PFSK-1 (cell line): ENCODE measurements at regions not wholly inside any gene's neighbourhood (a gene's known extent, or its start where the extent isn't known, plus 50 kb on each side); places are given as distances from the start of the nearest gene placed in this dataset.

Experiments used
- FOXP2 ChIP-seq: optimal IDR thresholded peaks from 2 replicates; pipeline ENCODE3; 2011; ENCODE audit warnings: borderline replicate concordance, control low read depth, inconsistent platforms; ENCODE audit not compliant: insufficient read depth; ENCODE audit errors: extremely low read length, extremely low read depth
- POLR2AphosphoS5 ChIP-seq: IDR thresholded peaks from 2 replicates; pipeline ENCODE4 v1.6.1; 2012; ENCODE audit warnings: low read depth, mild to moderate bottlenecking, control low read depth, low read length, moderate library complexity
- SIN3A ChIP-seq: IDR thresholded peaks from 2 replicates; pipeline ENCODE4 v1.6.1; 2012; ENCODE audit warnings: mild to moderate bottlenecking, low read length, moderate library complexity, borderline replicate concordance; ENCODE audit not compliant: insufficient read depth
- TAF1 ChIP-seq: IDR thresholded peaks from 2 replicates; pipeline ENCODE4 v1.6.1; 2012; ENCODE audit warnings: low read length, control low read depth, borderline replicate concordance; ENCODE audit not compliant: insufficient read depth
- TF ChIP-seq, protein P1 (sequence below), 2 experiments: IDR thresholded peaks; 2 replicates each; pipeline versions ENCODE4 v1.6.1 to v1.8.0; 2011 to 2012; ENCODE audit warnings: low read depth in 2 of 2, low read length in 2 of 2, control low read depth in 1 of 2, inconsistent platforms in 1 of 2, mild to moderate bottlenecking in 1 of 2, moderate library complexity in 1 of 2; ENCODE audit not compliant: insufficient read depth in 1 of 2

DNA sequence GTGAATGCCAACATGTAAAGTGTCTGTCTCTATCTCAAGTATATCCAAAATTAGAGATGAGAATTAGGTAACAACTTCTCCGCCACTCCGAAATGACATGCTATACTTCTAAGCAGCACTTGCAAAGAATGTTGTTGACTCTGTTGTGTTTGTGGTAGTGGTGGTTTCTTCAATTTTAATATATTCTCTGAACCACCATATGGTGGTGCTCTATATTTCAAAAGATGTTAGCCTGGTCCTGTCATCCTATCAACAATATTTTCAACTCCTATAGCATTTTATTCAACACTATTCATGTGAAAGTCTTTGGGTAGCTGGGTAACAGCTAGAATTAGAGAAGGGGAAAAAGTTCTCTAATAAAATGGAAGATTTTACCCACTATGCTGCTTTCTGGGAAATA is 1622.8 kb upstream of the IGFBP7 start:
- TF ChIP-seq, protein P1, sequence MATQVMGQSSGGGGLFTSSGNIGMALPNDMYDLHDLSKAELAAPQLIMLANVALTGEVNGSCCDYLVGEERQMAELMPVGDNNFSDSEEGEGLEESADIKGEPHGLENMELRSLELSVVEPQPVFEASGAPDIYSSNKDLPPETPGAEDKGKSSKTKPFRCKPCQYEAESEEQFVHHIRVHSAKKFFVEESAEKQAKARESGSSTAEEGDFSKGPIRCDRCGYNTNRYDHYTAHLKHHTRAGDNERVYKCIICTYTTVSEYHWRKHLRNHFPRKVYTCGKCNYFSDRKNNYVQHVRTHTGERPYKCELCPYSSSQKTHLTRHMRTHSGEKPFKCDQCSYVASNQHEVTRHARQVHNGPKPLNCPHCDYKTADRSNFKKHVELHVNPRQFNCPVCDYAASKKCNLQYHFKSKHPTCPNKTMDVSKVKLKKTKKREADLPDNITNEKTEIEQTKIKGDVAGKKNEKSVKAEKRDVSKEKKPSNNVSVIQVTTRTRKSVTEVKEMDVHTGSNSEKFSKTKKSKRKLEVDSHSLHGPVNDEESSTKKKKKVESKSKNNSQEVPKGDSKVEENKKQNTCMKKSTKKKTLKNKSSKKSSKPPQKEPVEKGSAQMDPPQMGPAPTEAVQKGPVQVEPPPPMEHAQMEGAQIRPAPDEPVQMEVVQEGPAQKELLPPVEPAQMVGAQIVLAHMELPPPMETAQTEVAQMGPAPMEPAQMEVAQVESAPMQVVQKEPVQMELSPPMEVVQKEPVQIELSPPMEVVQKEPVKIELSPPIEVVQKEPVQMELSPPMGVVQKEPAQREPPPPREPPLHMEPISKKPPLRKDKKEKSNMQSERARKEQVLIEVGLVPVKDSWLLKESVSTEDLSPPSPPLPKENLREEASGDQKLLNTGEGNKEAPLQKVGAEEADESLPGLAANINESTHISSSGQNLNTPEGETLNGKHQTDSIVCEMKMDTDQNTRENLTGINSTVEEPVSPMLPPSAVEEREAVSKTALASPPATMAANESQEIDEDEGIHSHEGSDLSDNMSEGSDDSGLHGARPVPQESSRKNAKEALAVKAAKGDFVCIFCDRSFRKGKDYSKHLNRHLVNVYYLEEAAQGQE (IDR thresholded peaks at IDR 0.05; ENCODE audit: insufficient read depth in 1 of 2, low read depth in 2 of 2, low read length in 2 of 2): no peak
- TF ChIP-seq TAF1 (no peak), FOXP2 (no peak), SIN3A (no peak), POLR2AphosphoS5 (no peak)

DNA sequence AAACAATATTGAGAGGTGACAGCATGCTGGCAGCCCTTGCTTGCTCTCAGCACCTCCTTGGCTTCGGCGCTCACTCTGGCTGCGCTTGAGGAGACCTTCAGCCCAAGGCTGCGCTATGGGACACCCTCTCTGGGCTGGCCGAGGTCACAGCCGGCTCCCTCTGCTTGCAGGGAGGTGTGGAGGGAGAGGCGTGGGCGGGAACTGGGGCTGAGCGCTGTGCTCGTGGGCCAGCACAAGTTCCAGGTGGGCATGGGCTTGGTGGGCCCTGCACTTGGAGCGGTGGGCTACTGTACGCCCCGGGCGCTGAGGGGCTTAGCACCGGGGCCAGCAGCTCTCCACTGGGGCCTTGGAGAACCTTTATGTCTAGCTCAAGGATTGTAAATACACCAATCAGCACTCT is 1613.8 kb upstream of the IGFBP7 start:
- TF ChIP-seq TAF1 (no peak), FOXP2 (no peak), POLR2AphosphoS5 (no peak), SIN3A (no peak)
- TF ChIP-seq, protein P1 (IDR thresholded peaks at IDR 0.05; ENCODE audit: insufficient read depth in 1 of 2, low read depth in 2 of 2, low read length in 2 of 2): no peak

DNA sequence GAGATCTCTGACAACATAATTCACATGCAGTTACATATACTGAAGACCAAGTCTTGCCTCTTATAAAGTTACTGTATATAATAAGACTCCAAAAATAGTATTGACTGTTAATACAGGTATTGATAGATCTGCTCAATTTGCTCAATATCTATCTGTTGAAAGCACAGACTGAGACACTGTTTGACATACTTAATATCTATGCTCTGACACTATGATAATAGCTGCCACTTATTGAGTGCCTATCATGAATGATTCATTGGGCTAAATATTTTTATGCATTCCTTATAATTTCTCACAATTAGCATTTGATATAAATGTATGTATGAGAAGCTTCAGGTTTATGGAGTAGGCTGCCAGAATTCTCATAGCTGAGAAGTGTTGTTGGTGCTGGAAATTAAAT is 1600.9 kb upstream of the IGFBP7 start:
- no peak for TF ChIP-seq TAF1
- TF ChIP-seq, protein P1 (IDR thresholded peaks at IDR 0.05; ENCODE audit: insufficient read depth in 1 of 2, low read depth in 2 of 2, low read length in 2 of 2): no peak
- no peak for TF ChIP-seq FOXP2
- no peak for TF ChIP-seq SIN3A
- TF ChIP-seq POLR2AphosphoS5: no peak

DNA sequence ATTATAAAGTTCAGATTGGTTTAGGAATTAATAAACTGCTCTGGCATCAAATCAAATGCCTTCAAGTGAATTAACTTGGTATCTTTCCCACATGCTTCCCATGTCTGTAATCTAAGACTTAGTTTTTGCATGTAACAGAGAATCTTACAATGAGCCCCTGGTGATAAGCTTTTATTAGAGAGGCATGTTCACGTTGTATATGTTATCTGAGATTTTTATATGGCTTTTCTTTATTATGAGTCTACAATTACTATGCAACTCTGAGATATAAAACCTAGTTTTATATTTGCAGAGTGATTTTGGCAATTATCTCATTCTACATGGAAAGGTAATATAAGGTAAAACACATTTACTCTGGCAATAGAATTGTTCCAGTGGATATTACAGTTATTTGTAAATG is 1578.4 kb upstream of the IGFBP7 start:
- no peak for TF ChIP-seq FOXP2

DNA sequence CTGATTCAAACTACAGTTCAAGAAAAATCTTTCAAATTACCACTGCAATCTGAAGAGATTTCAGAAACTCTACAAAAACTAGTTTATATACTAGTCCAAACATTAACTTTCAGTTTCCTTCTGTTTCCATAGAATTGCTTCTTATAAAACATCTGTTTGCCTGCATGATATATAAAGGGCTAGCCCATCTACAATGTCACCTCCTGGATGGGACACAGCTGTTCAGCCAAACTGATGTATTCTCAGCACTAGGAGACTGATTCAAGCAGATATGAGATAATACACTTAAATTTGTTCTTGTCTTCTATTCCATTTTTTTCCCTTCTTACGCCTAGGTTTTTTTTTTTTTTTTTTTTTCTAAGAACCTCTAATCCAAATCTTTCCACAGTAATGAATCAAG is 1569.7 kb upstream of the IGFBP7 start:
- TF ChIP-seq FOXP2 (no peak), SIN3A (no peak), POLR2AphosphoS5 (no peak), TAF1 (no peak)
- TF ChIP-seq, protein P1 (IDR thresholded peaks at IDR 0.05; ENCODE audit: insufficient read depth in 1 of 2, low read depth in 2 of 2, low read length in 2 of 2): no peak

DNA sequence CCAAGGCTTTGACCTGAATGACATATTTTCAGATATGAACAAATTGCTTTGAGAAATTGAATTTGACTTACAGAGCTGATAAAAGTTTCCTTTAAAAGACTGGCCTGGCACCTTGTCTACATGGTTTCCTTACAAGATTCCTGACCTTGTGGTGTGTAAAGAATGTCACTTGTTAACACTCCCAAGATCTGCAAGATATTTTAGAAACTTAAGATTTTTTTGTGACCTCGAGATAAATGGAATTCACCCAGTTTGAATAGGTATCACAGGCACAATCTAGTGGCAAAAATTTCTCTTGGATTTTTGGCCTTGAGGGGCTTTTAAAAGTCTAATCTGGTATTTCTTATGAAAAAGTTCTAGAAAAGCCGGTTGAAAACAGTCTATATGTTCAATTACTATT is 1568.9 kb upstream of the IGFBP7 start:
- TF ChIP-seq FOXP2 (no peak), POLR2AphosphoS5 (no peak), TAF1 (no peak), SIN3A (no peak)
- TF ChIP-seq, protein P1 (IDR thresholded peaks at IDR 0.05; ENCODE audit: insufficient read depth in 1 of 2, low read depth in 2 of 2, low read length in 2 of 2): no peak
